ENCODE measurements at regions not wholly inside any gene's neighbourhood (a gene's known extent, or its start where the extent isn't known, plus 50 kb on each side); places are given as distances from the start of the nearest gene placed in this dataset.
A peak's percentile ranks its signal among the peaks of the same experiment; 100 is the strongest.

- TF ChIP-seq ELF4 (CRISPR knock-in tag; IDR thresholded peaks at IDR 0.05; ENCODE audit: low read depth) (no peak), ATF2 (CRISPR knock-in tag; IDR thresholded peaks at IDR 0.05; ENCODE audit: borderline replicate concordance, low read depth) (no peak), IRF2 (CRISPR knock-in tag; IDR thresholded peaks at IDR 0.05; ENCODE audit: borderline replicate concordance, low read depth) (no peak), CTCF (IDR thresholded peaks at IDR 0.05) (peak; percentile 26; the same call in 1 of the 2 replicates)
Observed at GRCh38 chr11:131025020-131025419, 108.7 kb upstream of the SNX19 start.
